ENCODE measurements at regions not wholly inside any gene's neighbourhood (a gene's known extent, or its start where the extent isn't known, plus 50 kb on each side); places are given as distances from the start of the nearest gene placed in this dataset.

GRCh38 chr22:49585461-49586243 is 242.0 kb downstream of the BRD1 start:
- TF ChIP-seq CTCF (IDR thresholded peaks at IDR 0.05; ENCODE audit: borderline replicate concordance, insufficient read depth, low read depth, low read length): no peak
- H3K4me3 ChIP-seq (ENCODE audit: low read depth, low read length): no peak overlapping the region

- TF ChIP-seq CTCF (IDR thresholded peaks at IDR 0.05; ENCODE audit: borderline replicate concordance, insufficient read depth, low read depth, low read length): no peak
- H3K4me3 ChIP-seq (ENCODE audit: low read depth, low read length): no peak overlapping the region
These were observed 243.7 kb downstream of the BRD1 start for GRCh38 chr22:49583886-49584505.

- no peak overlapping the region for H3K4me3 ChIP-seq (ENCODE audit: low read depth, low read length)
- no peak for TF ChIP-seq CTCF (IDR thresholded peaks at IDR 0.05; ENCODE audit: borderline replicate concordance, insufficient read depth, low read depth, low read length)
These were observed 244.3 kb downstream of the BRD1 start for GRCh38 chr22:49583341-49583740.

GRCh38 chr22:49582678-49583077 is 245.0 kb downstream of the BRD1 start:
- TF ChIP-seq CTCF (IDR thresholded peaks at IDR 0.05; ENCODE audit: borderline replicate concordance, insufficient read depth, low read depth, low read length): no peak
- no peak overlapping the region for H3K4me3 ChIP-seq (ENCODE audit: low read depth, low read length)

GRCh38 chr22:49582181-49582580 is 245.5 kb downstream of the BRD1 start:
- no peak for TF ChIP-seq CTCF (IDR thresholded peaks at IDR 0.05; ENCODE audit: borderline replicate concordance, insufficient read depth, low read depth, low read length)
- H3K4me3 ChIP-seq (ENCODE audit: low read depth, low read length): no peak overlapping the region

GRCh38 chr22:49580024-49580423 is 247.6 kb downstream of the BRD1 start:
- TF ChIP-seq CTCF (IDR thresholded peaks at IDR 0.05; ENCODE audit: borderline replicate concordance, insufficient read depth, low read depth, low read length): no peak
- no peak overlapping the region for H3K4me3 ChIP-seq (ENCODE audit: low read depth, low read length)
